H1 (cell line): ENCODE measurements at regions not wholly inside any gene's neighbourhood (a gene's known extent, or its start where the extent isn't known, plus 50 kb on each side); places are given as distances from the start of the nearest gene placed in this dataset.

ENCODE experiments used
- CEBPB ChIP-seq: IDR thresholded peaks from 2 replicates; pipeline ENCODE4 v1.6.1; 2012; ENCODE audit warnings: low read depth, low read length
- CTCF ChIP-seq, 3 experiments: IDR thresholded peaks; 1 replicate in 2 of 3; 2 replicates in 1 of 3; pipeline versions ENCODE4 v1.5.1 to v1.6.1; 2011; ENCODE audit warnings: low read length in 3 of 3, mild to moderate bottlenecking in 3 of 3, inconsistent platforms in 2 of 3, low read depth in 1 of 3, moderate library complexity in 1 of 3; ENCODE audit not compliant: insufficient read depth in 1 of 3; ENCODE audit errors: control extremely low read depth in 1 of 3
- EP300 ChIP-seq, 2 experiments: IDR thresholded peaks; 1 replicate in 1 of 2; 2 replicates in 1 of 2; pipeline ENCODE4 v1.6.1; 2011 to 2012; ENCODE audit warnings: low read depth in 2 of 2, low read length in 2 of 2, mild to moderate bottlenecking in 2 of 2, borderline replicate concordance in 1 of 2, inconsistent platforms in 1 of 2, moderate library complexity in 1 of 2
- EZH2 ChIP-seq: fragments of 200-600 bp; sonication (generic); IDR thresholded peaks from 2 replicates; pipeline ENCODE4 v1.7.1; 2012; ENCODE audit warnings: low read depth, mild to moderate bottlenecking, moderate library complexity, low read length, inconsistent platforms; ENCODE audit not compliant: severe bottlenecking
- JUN ChIP-seq: IDR thresholded peaks from 2 replicates; pipeline ENCODE4 v1.6.1; 2011; ENCODE audit warnings: low read depth, mild to moderate bottlenecking, improper control_type of control experiment, low read length
- PHF8 ChIP-seq: fragments of 200-600 bp; sonication (generic); conservative IDR thresholded peaks from 2 replicates; pipeline ENCODE4 v1.7.1; 2012; ENCODE audit warnings: low read depth, mild to moderate bottlenecking, inconsistent platforms, low read length, moderate library complexity
- POLR2A ChIP-seq, 2 experiments: IDR thresholded peaks; 1 replicate in 1 of 2; 2 replicates in 1 of 2; pipeline ENCODE4 v1.6.1; 2011; ENCODE audit warnings: low read depth in 2 of 2, low read length in 2 of 2, mild to moderate bottlenecking in 2 of 2; ENCODE audit errors: control extremely low read depth in 1 of 2
- POLR2AphosphoS5 ChIP-seq: IDR thresholded peaks from 2 replicates; pipeline ENCODE4 v1.6.1; 2011; ENCODE audit warnings: low read depth, low read length
- RAD21 ChIP-seq, 2 experiments: IDR thresholded peaks in 1 of 2; conservative IDR thresholded peaks in 1 of 2; 2 replicates each; pipeline ENCODE4 v1.6.1; 2011; ENCODE audit warnings: low read depth in 2 of 2, low read length in 2 of 2, improper control_type of control experiment in 1 of 2, inconsistent platforms in 1 of 2, mild to moderate bottlenecking in 1 of 2, moderate library complexity in 1 of 2
- RXRA ChIP-seq: IDR thresholded peaks from 2 replicates; pipeline ENCODE4 v1.6.1; 2011; ENCODE audit warnings: low read depth, mild to moderate bottlenecking, low read length, moderate library complexity; ENCODE audit not compliant: insufficient read depth
- YY1 ChIP-seq: IDR thresholded peaks from 2 replicates; pipeline ENCODE4 v1.6.1; 2011; ENCODE audit warnings: low read depth, mild to moderate bottlenecking, low read length

GRCh38 chr10:62587011-62587410 lies 212.8 kb downstream of the ZNF365 start:
- TF ChIP-seq JUN (no peak), POLR2AphosphoS5 (no peak), RAD21 (IDR thresholded peaks at IDR 0.05 in 1 of 2, conservative IDR thresholded peaks at IDR 0.05 in 1 of 2; ENCODE audit: low read depth in 2 of 2, low read length in 2 of 2) (no peak), CTCF (IDR thresholded peaks at IDR 0.05; ENCODE audit: control extremely low read depth in 1 of 3, insufficient read depth in 1 of 3, low read depth in 1 of 3, low read length in 3 of 3) (no peak), RXRA (no peak), EP300 (IDR thresholded peaks at IDR 0.05; ENCODE audit: borderline replicate concordance in 1 of 2, low read depth in 2 of 2, low read length in 2 of 2) (no peak), YY1 (no peak), CEBPB (no peak), EZH2 (no peak), POLR2A (IDR thresholded peaks at IDR 0.05; ENCODE audit: control extremely low read depth in 1 of 2, low read depth in 2 of 2, low read length in 2 of 2) (no peak), PHF8 (no peak)
